ENCODE measurements at regions not wholly inside any gene's neighbourhood (a gene's known extent, or its start where the extent isn't known, plus 50 kb on each side); places are given as distances from the start of the nearest gene placed in this dataset.

GRCh38 chr14:71287567-71287966 lies 380.3 kb downstream of the PCNX1 start:
- no peak for DNase-seq (ENCODE audit: low read depth)

- DNase-seq (ENCODE audit: low read depth) = no peak
These were observed 382.3 kb downstream of the PCNX1 start for GRCh38 chr14:71289536-71289935.

- no peak for DNase-seq (ENCODE audit: low read depth)
These were observed 383.0 kb downstream of the PCNX1 start for GRCh38 chr14:71290301-71290700.

- peak; percentile 51 for DNase-seq (ENCODE audit: low read depth)
These were observed 383.8 kb downstream of the PCNX1 start for GRCh38 chr14:71290960-71291466.

- DNase-seq (ENCODE audit: low read depth) = no peak
These were observed 388.9 kb downstream of the PCNX1 start for GRCh38 chr14:71296184-71296583.

GRCh38 chr14:71300566-71301330 lies 393.5 kb downstream of the PCNX1 start:
- DNase-seq (ENCODE audit: low read depth) = no peak

GRCh38 chr14:71301611-71302010 lies 394.4 kb downstream of the PCNX1 start:
- DNase-seq (ENCODE audit: low read depth) = no peak

GRCh38 chr14:71304690-71305089 lies 397.4 kb downstream of the PCNX1 start:
- no peak for DNase-seq (ENCODE audit: low read depth)

- no peak for DNase-seq (ENCODE audit: low read depth)
These were observed 401.4 kb downstream of the PCNX1 start for GRCh38 chr14:71308671-71309070.

- no peak for DNase-seq (ENCODE audit: low read depth)
These were observed 402.5 kb downstream of the PCNX1 start for GRCh38 chr14:71309756-71310155.

GRCh38 chr14:71311061-71311460 lies 403.8 kb downstream of the PCNX1 start:
- no peak for DNase-seq (ENCODE audit: low read depth)

GRCh38 chr14:71314717-71315116 lies 407.5 kb downstream of the PCNX1 start:
- no peak for DNase-seq (ENCODE audit: low read depth)

GRCh38 chr14:71317385-71318096 lies 410.3 kb downstream of the PCNX1 start:
- DNase-seq (ENCODE audit: low read depth) = no peak

- DNase-seq (ENCODE audit: low read depth) = no peak
These were observed 410.8 kb downstream of the PCNX1 start for GRCh38 chr14:71318097-71318459.

- DNase-seq (ENCODE audit: low read depth) = no peak
These were observed 412.4 kb downstream of the PCNX1 start for GRCh38 chr14:71319666-71320065.

GRCh38 chr14:71320107-71320733 lies 413.0 kb downstream of the PCNX1 start, which contains the start of gene SIPA1L1:
TSS of gene SIPA1L1 (plus strand) at chr14:71320476.
- peak; percentile 99 for DNase-seq (ENCODE audit: low read depth)

- peak; percentile 52 for DNase-seq (ENCODE audit: low read depth)
These were observed 413.7 kb downstream of the PCNX1 start for GRCh38 chr14:71320734-71321573.

GRCh38 chr14:71321574-71322315 lies 414.5 kb downstream of the PCNX1 start:
- no peak for DNase-seq (ENCODE audit: low read depth)

- no peak for DNase-seq (ENCODE audit: low read depth)
These were observed 415.5 kb downstream of the PCNX1 start for GRCh38 chr14:71322655-71323250.

- peak; percentile 26 for DNase-seq (ENCODE audit: low read depth)
These were observed 417.6 kb downstream of the PCNX1 start for GRCh38 chr14:71324767-71325272.

GRCh38 chr14:71327691-71328090 lies 420.4 kb downstream of the PCNX1 start:
- no peak for DNase-seq (ENCODE audit: low read depth)
